HepG2 (cell line): ENCODE measurements at regions not wholly inside any gene's neighbourhood (a gene's known extent, or its start where the extent isn't known, plus 50 kb on each side); places are given as distances from the start of the nearest gene placed in this dataset.

Experiments
- CCAR2 ChIP-seq: fragments of 200-400 bp; formaldehyde crosslinking; optimal IDR thresholded peaks from 2 replicates; pipeline ENCODE3; 2018; ENCODE audit warnings: low read depth, mild to moderate bottlenecking, low read length, moderate library complexity
- HNRNPLL ChIP-seq: fragments of 200-400 bp; formaldehyde crosslinking; IDR thresholded peaks from 2 replicates; pipeline ENCODE4 v1.6.1; 2017; ENCODE audit warnings: mild to moderate bottlenecking, low read depth, low read length; ENCODE audit not compliant: poor library complexity, severe bottlenecking
- KLF13 ChIP-seq: sonication (generic); formaldehyde crosslinking; IDR thresholded peaks from 2 replicates; pipeline ENCODE4 v1.4.0; 2020; ENCODE audit warnings: mild to moderate bottlenecking, missing genetic modification reagents
- PCBP1 ChIP-seq: fragments of 200-400 bp; formaldehyde crosslinking; IDR thresholded peaks from 2 replicates; pipeline ENCODE4 v1.6.1; 2017; ENCODE audit warnings: mild to moderate bottlenecking, low read depth, low read length, borderline replicate concordance
- PTBP1 ChIP-seq: fragments of 200-400 bp; formaldehyde crosslinking; IDR thresholded peaks from 2 replicates; pipeline ENCODE4 v1.6.1; 2018; ENCODE audit warnings: low read length, low read depth; ENCODE audit not compliant: poor library complexity, severe bottlenecking
- ZNF432 ChIP-seq: sonication (generic); formaldehyde crosslinking; IDR thresholded peaks from 2 replicates; pipeline ENCODE4 v1.5.0; 2020; ENCODE audit warnings: missing genetic modification reagents, mild to moderate bottlenecking, borderline replicate concordance
- ZNF484 ChIP-seq: sonication (generic); formaldehyde crosslinking; IDR thresholded peaks from 2 replicates; pipeline ENCODE4 v1.5.1; 2020; ENCODE audit warnings: mild to moderate bottlenecking, low read depth, missing genetic modification reagents, borderline replicate concordance
- ZNF724P ChIP-seq: sonication (generic); formaldehyde crosslinking; IDR thresholded peaks from 2 replicates; pipeline ENCODE4 v1.8.0; 2022; ENCODE audit warnings: missing genetic modification reagents, borderline replicate concordance
- TF ChIP-seq, protein P1 (sequence below): sonication (generic); formaldehyde crosslinking; IDR thresholded peaks from 2 replicates; pipeline ENCODE4 v1.9.0; 2021; ENCODE audit warnings: missing genetic modification reagents, borderline replicate concordance
- TF ChIP-seq, protein P2 (sequence below): sonication (generic); formaldehyde crosslinking; IDR thresholded peaks from 2 replicates; pipeline ENCODE4 v1.5.1; 2020; ENCODE audit warnings: missing genetic modification reagents, mild to moderate bottlenecking, borderline replicate concordance

DNA sequence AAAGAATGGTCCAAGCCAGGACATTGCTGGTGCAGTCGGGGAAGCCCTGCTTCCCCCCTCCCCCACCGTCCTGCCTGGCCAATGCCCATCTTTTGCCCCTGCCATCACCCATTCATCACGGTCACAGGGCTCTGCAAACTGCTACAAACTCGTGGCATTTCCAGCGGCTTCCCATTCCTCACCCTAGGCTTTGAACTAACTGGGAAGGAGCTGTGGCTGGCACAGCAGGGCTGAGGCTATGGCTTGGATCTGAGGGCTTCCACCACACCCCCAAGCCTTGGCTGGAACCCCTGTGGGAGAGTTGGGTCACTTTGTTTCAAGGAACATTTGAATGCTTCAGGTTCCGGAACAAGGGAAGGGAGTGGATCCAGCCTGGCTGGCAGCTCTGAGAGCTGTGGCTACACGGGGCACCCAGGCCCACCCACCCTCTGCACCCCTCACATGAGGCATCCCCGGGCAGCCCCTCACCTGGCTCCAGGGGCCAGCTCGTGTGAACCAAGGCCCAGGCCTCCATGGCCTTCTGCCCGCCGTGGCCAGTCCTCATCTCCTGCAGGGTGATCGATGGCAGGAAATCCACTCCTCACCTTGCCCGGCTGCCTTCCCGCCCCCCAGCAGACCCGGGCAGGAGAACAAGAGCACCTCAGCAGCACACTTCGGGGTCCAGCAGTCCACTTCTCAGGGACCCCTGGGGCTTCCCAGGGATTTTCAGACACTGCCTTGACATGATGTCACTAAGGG lies 58.8 kb upstream of the OTOS start (continued):
- TF ChIP-seq, protein P1, sequence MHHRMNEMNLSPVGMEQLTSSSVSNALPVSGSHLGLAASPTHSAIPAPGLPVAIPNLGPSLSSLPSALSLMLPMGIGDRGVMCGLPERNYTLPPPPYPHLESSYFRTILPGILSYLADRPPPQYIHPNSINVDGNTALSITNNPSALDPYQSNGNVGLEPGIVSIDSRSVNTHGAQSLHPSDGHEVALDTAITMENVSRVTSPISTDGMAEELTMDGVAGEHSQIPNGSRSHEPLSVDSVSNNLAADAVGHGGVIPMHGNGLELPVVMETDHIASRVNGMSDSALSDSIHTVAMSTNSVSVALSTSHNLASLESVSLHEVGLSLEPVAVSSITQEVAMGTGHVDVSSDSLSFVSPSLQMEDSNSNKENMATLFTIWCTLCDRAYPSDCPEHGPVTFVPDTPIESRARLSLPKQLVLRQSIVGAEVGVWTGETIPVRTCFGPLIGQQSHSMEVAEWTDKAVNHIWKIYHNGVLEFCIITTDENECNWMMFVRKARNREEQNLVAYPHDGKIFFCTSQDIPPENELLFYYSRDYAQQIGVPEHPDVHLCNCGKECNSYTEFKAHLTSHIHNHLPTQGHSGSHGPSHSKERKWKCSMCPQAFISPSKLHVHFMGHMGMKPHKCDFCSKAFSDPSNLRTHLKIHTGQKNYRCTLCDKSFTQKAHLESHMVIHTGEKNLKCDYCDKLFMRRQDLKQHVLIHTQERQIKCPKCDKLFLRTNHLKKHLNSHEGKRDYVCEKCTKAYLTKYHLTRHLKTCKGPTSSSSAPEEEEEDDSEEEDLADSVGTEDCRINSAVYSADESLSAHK: no peak
- no peak for TF ChIP-seq KLF13 (CRISPR knock-in tag)
- no peak for TF ChIP-seq ZNF724P (CRISPR knock-in tag)
- no peak for TF ChIP-seq ZNF484 (CRISPR knock-in tag)
- no peak for TF ChIP-seq PTBP1
- no peak for TF ChIP-seq CCAR2
- TF ChIP-seq HNRNPLL: no peak
- TF ChIP-seq PCBP1: no peak
- TF ChIP-seq, protein P2, sequence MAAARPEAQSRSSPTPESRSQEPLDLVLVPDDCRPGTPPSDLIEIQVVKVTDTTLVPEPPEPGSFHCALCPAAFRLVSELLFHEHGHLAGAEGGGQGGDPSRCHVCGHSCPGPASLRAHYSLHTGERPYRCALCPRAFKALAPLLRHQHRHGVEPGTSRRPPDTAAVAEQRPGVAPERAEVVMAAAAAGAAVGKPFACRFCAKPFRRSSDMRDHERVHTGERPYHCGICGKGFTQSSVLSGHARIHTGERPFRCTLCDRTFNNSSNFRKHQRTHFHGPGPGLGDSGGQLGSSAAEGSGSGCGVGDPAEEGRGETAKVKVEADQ: no peak
- TF ChIP-seq ZNF432 (CRISPR knock-in tag): no peak
